Mucosa of rectum (tissue), 2 donors: ENCODE measurements at regions not wholly inside any gene's neighbourhood (a gene's known extent, or its start where the extent isn't known, plus 50 kb on each side); places are given as distances from the start of the nearest gene placed in this dataset.

ENCODE experiments used
- H3K27ac ChIP-seq, 2 donors: one replicate each; pipeline ENCODE4 v1.7.0; 2013; ENCODE audit warnings: inconsistent platforms in 2 of 2, low read depth in 2 of 2, low read length in 2 of 2
- H3K27me3 ChIP-seq, 2 donors: one replicate each; pipeline ENCODE4 v1.7.0; 2013; ENCODE audit warnings: low read length in 2 of 2; ENCODE audit not compliant: control insufficient read depth in 2 of 2, insufficient read depth in 2 of 2
- H3K36me3 ChIP-seq, 2 donors: one replicate each; pipeline ENCODE4 v1.7.0; 2013; ENCODE audit warnings: low read length in 2 of 2; ENCODE audit not compliant: control insufficient read depth in 2 of 2, insufficient read depth in 2 of 2
- H3K4me1 ChIP-seq, 2 donors: one replicate each; pipeline ENCODE4 v1.7.0; 2013; ENCODE audit warnings: low read length in 2 of 2, mild to moderate bottlenecking in 1 of 2; ENCODE audit not compliant: control insufficient read depth in 2 of 2, insufficient read depth in 2 of 2
- H3K4me3 ChIP-seq, 2 donors: one replicate each; pipeline ENCODE4 v1.7.0; 2013; ENCODE audit warnings: low read length in 2 of 2
- H3K9ac ChIP-seq, 2 donors: one replicate each; pipeline ENCODE4 v1.7.0; 2013; ENCODE audit warnings: low read length in 2 of 2, low read depth in 1 of 2, mild to moderate bottlenecking in 1 of 2
- H3K9me3 ChIP-seq, 2 donors: one replicate each; pipeline ENCODE4 v1.7.0; 2013; ENCODE audit warnings: low read length in 2 of 2; ENCODE audit not compliant: control insufficient read depth in 2 of 2
- donor health status: healthy.
- donor health status: Normal muscosa, but diverticular disease.

GRCh38 chr11:116503216-116504160, 269.3 kb downstream of the BUD13 start:
- no peaks in the 10 kb centered on the region for H3K4me1 ChIP-seq
- no peaks in the 10 kb centered on the region for H3K36me3 ChIP-seq
- no peak overlapping the region for H3K27ac ChIP-seq
- H3K9ac ChIP-seq, result no peak overlapping the region
- peaks cover 0 to 1% of the 10 kb centered on the region in 2 donors for H3K27me3 ChIP-seq
- H3K4me3 ChIP-seq, result no peak overlapping the region
- H3K9me3 ChIP-seq, result no peaks in the 10 kb centered on the region

GRCh38 chr11:116502641-116503061, 270.1 kb downstream of the BUD13 start:
- Histone ChIP-seq H3K9me3 (no peaks in the 10 kb centered on the region), H3K27me3 (no peaks in the 10 kb centered on the region), H3K27ac (no peak overlapping the region), H3K9ac (no peak overlapping the region), H3K4me3 (no peak overlapping the region), H3K36me3 (no peaks in the 10 kb centered on the region), H3K4me1 (no peaks in the 10 kb centered on the region)

GRCh38 chr11:116501728-116502127, 271.1 kb downstream of the BUD13 start:
- no peaks in the 10 kb centered on the region for H3K4me1 ChIP-seq
- H3K9me3 ChIP-seq, result no peaks in the 10 kb centered on the region
- H3K27me3 ChIP-seq, result no peaks in the 10 kb centered on the region
- H3K4me3 ChIP-seq, result no peak overlapping the region
- no peak overlapping the region for H3K27ac ChIP-seq
- H3K9ac ChIP-seq, result no peak overlapping the region
- no peaks in the 10 kb centered on the region for H3K36me3 ChIP-seq

GRCh38 chr11:116500947-116501602, 271.7 kb downstream of the BUD13 start:
- Histone ChIP-seq H3K9ac (no peak overlapping the region), H3K9me3 (no peaks in the 10 kb centered on the region), H3K4me1 (no peaks in the 10 kb centered on the region), H3K27me3 (no peaks in the 10 kb centered on the region), H3K36me3 (no peaks in the 10 kb centered on the region), H3K27ac (no peak overlapping the region), H3K4me3 (no peak overlapping the region)

GRCh38 chr11:116500026-116500946, 272.5 kb downstream of the BUD13 start:
- Histone ChIP-seq H3K9ac (no peak overlapping the region), H3K4me1 (no peaks in the 10 kb centered on the region), H3K9me3 (no peaks in the 10 kb centered on the region), H3K27ac (no peak overlapping the region), H3K4me3 (no peak overlapping the region), H3K27me3 (no peaks in the 10 kb centered on the region), H3K36me3 (no peaks in the 10 kb centered on the region)

GRCh38 chr11:116499396-116500003, 273.3 kb downstream of the BUD13 start:
- Histone ChIP-seq H3K36me3 (no peaks in the 10 kb centered on the region), H3K4me1 (no peaks in the 10 kb centered on the region), H3K9me3 (no peaks in the 10 kb centered on the region), H3K27ac (no peak overlapping the region), H3K9ac (no peak overlapping the region), H3K4me3 (no peak overlapping the region), H3K27me3 (no peaks in the 10 kb centered on the region)

GRCh38 chr11:116498161-116498560, 274.6 kb downstream of the BUD13 start:
- Histone ChIP-seq H3K4me3 (no peak overlapping the region), H3K9me3 (no peaks in the 10 kb centered on the region), H3K9ac (no peak overlapping the region), H3K4me1 (no peaks in the 10 kb centered on the region), H3K27ac (no peak overlapping the region), H3K27me3 (no peaks in the 10 kb centered on the region), H3K36me3 (no peaks in the 10 kb centered on the region)

GRCh38 chr11:116492600-116492999, 280.2 kb downstream of the BUD13 start:
- H3K27ac ChIP-seq, result no peak overlapping the region
- H3K4me3 ChIP-seq, result no peak overlapping the region
- H3K4me1 ChIP-seq, result no peaks in the 10 kb centered on the region
- no peaks in the 10 kb centered on the region for H3K36me3 ChIP-seq
- H3K27me3 ChIP-seq, result peaks cover 3 to 7% of the 10 kb centered on the region in 2 donors
- H3K9ac ChIP-seq, result no peak overlapping the region
- no peaks in the 10 kb centered on the region for H3K9me3 ChIP-seq

- Histone ChIP-seq H3K36me3 (no peaks in the 10 kb centered on the region), H3K4me3 (no peak overlapping the region), H3K27me3 (peaks cover 3 to 7% of the 10 kb centered on the region in 2 donors), H3K4me1 (no peaks in the 10 kb centered on the region), H3K9ac (no peak overlapping the region), H3K9me3 (no peaks in the 10 kb centered on the region), H3K27ac (no peak overlapping the region)
These were observed 283.9 kb downstream of the BUD13 start for GRCh38 chr11:116488836-116489389.
